NT2/D1 (cell line): ENCODE measurements at regions not wholly inside any gene's neighbourhood (a gene's known extent, or its start where the extent isn't known, plus 50 kb on each side); places are given as distances from the start of the nearest gene placed in this dataset.

Source experiments
- YY1 ChIP-seq: IDR thresholded peaks from 2 replicates; pipeline ENCODE4 v1.6.1; 2011; ENCODE audit not compliant: insufficient read length, insufficient read depth
- ZNF274 ChIP-seq: IDR thresholded peaks from 2 replicates; pipeline ENCODE4 v1.6.1; 2011; ENCODE audit warnings: mild to moderate bottlenecking, low read depth, low read length

DNA sequence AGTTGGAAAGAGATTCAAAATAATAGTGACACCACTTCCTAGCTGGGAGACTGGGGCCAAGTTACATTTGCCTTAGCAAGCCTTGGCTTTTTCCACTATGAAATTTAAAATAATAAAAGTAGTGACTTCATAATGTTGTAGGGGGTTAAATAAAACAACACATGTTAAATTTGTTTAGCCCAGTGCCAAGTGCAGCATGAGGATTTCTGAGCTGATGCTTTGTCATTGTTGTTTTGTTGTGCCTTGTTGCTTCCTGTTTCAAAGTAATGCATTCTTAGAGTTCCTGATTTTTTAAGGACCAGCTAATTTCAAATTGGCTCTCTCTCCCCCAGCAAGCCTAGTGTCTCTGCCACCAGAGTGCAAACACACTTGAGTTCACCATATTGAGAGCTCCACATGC lies 270.7 kb upstream of the PAPPA start:
- TF ChIP-seq ZNF274: no peak
- no peak for TF ChIP-seq YY1
